HG03097 (cell line): ENCODE measurements at regions not wholly inside any gene's neighbourhood (a gene's known extent, or its start where the extent isn't known, plus 50 kb on each side); places are given as distances from the start of the nearest gene placed in this dataset.
"Not testable (repeated sequence)": the region's sequence is repeated elsewhere in the genome, so short reads cannot be mapped to it uniquely, and the experiment has no call there.

Experiments used
- ATAC-seq: cut with Tn5 transposase; IDR thresholded peaks from one replicate; pipeline ENCODE4 v1.9.1; 2021; ENCODE audit not compliant: unreplicated experiment, low FRiP score

GRCh38 chr6:137795501-137795900, 71.6 kb upstream of the TNFAIP3 start:
- no peak for ATAC-seq

- ATAC-seq, result no peak
These were observed 68.8 kb upstream of the TNFAIP3 start for GRCh38 chr6:137798261-137798660.

GRCh38 chr6:137798846-137799245, 68.2 kb upstream of the TNFAIP3 start:
- no peak for ATAC-seq

- peak; percentile 38 for ATAC-seq
These were observed 67.0 kb upstream of the TNFAIP3 start for GRCh38 chr6:137799950-137800568.

- ATAC-seq, result no peak
These were observed 66.3 kb upstream of the TNFAIP3 start for GRCh38 chr6:137800762-137801161.

- no peak for ATAC-seq
These were observed 65.5 kb upstream of the TNFAIP3 start for GRCh38 chr6:137801352-137802114.

- ATAC-seq, result no peak
These were observed 64.5 kb upstream of the TNFAIP3 start for GRCh38 chr6:137802408-137803182.

- no peak for ATAC-seq
These were observed 62.4 kb upstream of the TNFAIP3 start for GRCh38 chr6:137804637-137805036.

GRCh38 chr6:137805622-137806021, 61.4 kb upstream of the TNFAIP3 start:
- ATAC-seq, result no peak

GRCh38 chr6:137806914-137807682, 60.0 kb upstream of the TNFAIP3 start:
- no peak for ATAC-seq

- no peak for ATAC-seq
These were observed 58.9 kb upstream of the TNFAIP3 start for GRCh38 chr6:137808191-137808590.

GRCh38 chr6:137808836-137809315, 58.2 kb upstream of the TNFAIP3 start:
- no peak for ATAC-seq

GRCh38 chr6:137809895-137810553, 57.0 kb upstream of the TNFAIP3 start:
- not testable (repeated sequence) for ATAC-seq

GRCh38 chr6:137810554-137811120, 56.4 kb upstream of the TNFAIP3 start:
- no peak for ATAC-seq

GRCh38 chr6:137811121-137811915, 55.7 kb upstream of the TNFAIP3 start:
- peak; percentile 91 for ATAC-seq

- peak; percentile 5 for ATAC-seq
These were observed 55.0 kb upstream of the TNFAIP3 start for GRCh38 chr6:137811916-137812553.

- no peak for ATAC-seq
These were observed 53.6 kb upstream of the TNFAIP3 start for GRCh38 chr6:137813308-137813970.

- not testable (repeated sequence) for ATAC-seq
These were observed 53.0 kb upstream of the TNFAIP3 start for GRCh38 chr6:137814030-137814429.
